Keratinocyte (primary cell): ENCODE measurements at regions not wholly inside any gene's neighbourhood (a gene's known extent, or its start where the extent isn't known, plus 50 kb on each side); places are given as distances from the start of the nearest gene placed in this dataset.

Source experiments
- DNase-seq: peaks from one replicate; pipeline ENCODE4 v3.0.0-alpha.2; 2011; ENCODE audit warnings: low read depth, missing footprints, low spot score
- FAIRE-seq: peaks from 2 replicates; lab custom pipeline; 2011; peaks lifted over from hg19 to GRCh38; lab: Jason Lieb, UNC
- H2AFZ ChIP-seq: 2 replicates; pipeline ENCODE4 v1.6.0; 2012; ENCODE audit warnings: low read length, control low read depth, inconsistent platforms; ENCODE audit not compliant: control insufficient read depth
- H3K27ac ChIP-seq: 2 replicates; pipeline ENCODE4 v1.5.1; 2011; ENCODE audit warnings: low read length; ENCODE audit not compliant: control insufficient read depth, insufficient read depth
- H3K27me3 ChIP-seq: 3 replicates; pipeline ENCODE4 v1.6.0; 2011; ENCODE audit warnings: low read length; ENCODE audit not compliant: control insufficient read depth, insufficient read depth; ENCODE audit errors: extremely low read depth
- H3K36me3 ChIP-seq, 2 experiments: 2 replicates in 1 of 2; 3 replicates in 1 of 2; pipeline ENCODE4 v1.5.1; 2011; ENCODE audit warnings: low read length in 2 of 2, mild to moderate bottlenecking in 1 of 2; ENCODE audit not compliant: control insufficient read depth in 2 of 2, insufficient read depth in 2 of 2; ENCODE audit errors: extremely low read depth in 1 of 2
- H3K4me1 ChIP-seq: 3 replicates; pipeline ENCODE4 v1.5.1; 2011; ENCODE audit warnings: low read length; ENCODE audit not compliant: control insufficient read depth, insufficient read depth; ENCODE audit errors: extremely low read depth
- H3K4me2 ChIP-seq: 3 replicates; pipeline ENCODE4 v1.6.0; 2011; ENCODE audit warnings: low read depth, low read length; ENCODE audit not compliant: control insufficient read depth, insufficient read depth; ENCODE audit errors: extremely low read depth
- H3K4me3 ChIP-seq, 3 experiments: fragments of 200-600 bp in 1 of 3; sonication (generic) in 1 of 3; 2 replicates in 2 of 3; 3 replicates in 1 of 3; pipeline ENCODE4 v1.5.1; 2011 to 2016; ENCODE audit warnings: low read length in 3 of 3, mild to moderate bottlenecking in 3 of 3, control low read depth in 2 of 3, inconsistent platforms in 1 of 3, low read depth in 1 of 3, mixed read lengths in 1 of 3, mixed run types in 1 of 3, moderate library complexity in 1 of 3; ENCODE audit not compliant: control insufficient read depth in 2 of 3, insufficient read depth in 2 of 3; ENCODE audit errors: extremely low read depth in 1 of 3
- H3K79me2 ChIP-seq: 2 replicates; pipeline ENCODE4 v1.6.0; 2012; ENCODE audit warnings: low read length; ENCODE audit not compliant: control insufficient read depth, insufficient read depth
- H3K9ac ChIP-seq: 3 replicates; pipeline ENCODE4 v1.6.0; 2011; ENCODE audit warnings: low read length; ENCODE audit not compliant: control insufficient read depth, insufficient read depth; ENCODE audit errors: extremely low read depth
- H3K9me1 ChIP-seq: 3 replicates; pipeline ENCODE4 v1.6.0; 2011; ENCODE audit warnings: low read length; ENCODE audit not compliant: control insufficient read depth, insufficient read depth; ENCODE audit errors: extremely low read depth
- H3K9me3 ChIP-seq: 2 replicates; pipeline ENCODE4 v1.5.1; 2012; ENCODE audit warnings: low read depth, low read length; ENCODE audit not compliant: control insufficient read depth
- H4K20me1 ChIP-seq: 3 replicates; pipeline ENCODE4 v1.6.0; 2011; ENCODE audit warnings: low read length; ENCODE audit not compliant: control insufficient read depth, insufficient read depth; ENCODE audit errors: extremely low read depth
- CTCF ChIP-seq, 3 experiments: IDR thresholded peaks in 1 of 3; conservative IDR thresholded peaks in 1 of 3; optimal IDR thresholded peaks in 1 of 3; 2 replicates in 2 of 3; 3 replicates in 1 of 3; pipeline versions ENCODE3 to v1.5.1; 2011; ENCODE audit warnings: low read length in 3 of 3, mild to moderate bottlenecking in 3 of 3, moderate library complexity in 2 of 3, control low read depth in 1 of 3, inconsistent platforms in 1 of 3; ENCODE audit not compliant: insufficient read depth in 2 of 3; ENCODE audit errors: extremely low read depth in 1 of 3
- EZH2 ChIP-seq: IDR thresholded peaks from one replicate; pipeline ENCODE4 v1.6.1; 2012; ENCODE audit warnings: inconsistent platforms, mild to moderate bottlenecking, low read length, moderate library complexity
- dilution Hi-C: fragments of 300-500 bp; cut with MboI; formaldehyde crosslinking; loops from one replicate; pipeline ENCODE4 v1.7.0; 2020; ENCODE audit warnings: low sequenced_read_pairs; ENCODE audit not compliant: extremely low pct_ligation_motif_present

- Histone ChIP-seq H3K36me3 (no peaks in the 10 kb centered on the region), H3K4me3 (no peak overlapping the region), H3K27ac (no peak overlapping the region), H4K20me1 (no peaks in the 10 kb centered on the region), H3K9ac (no peak overlapping the region), H3K27me3 (no peaks in the 10 kb centered on the region), H3K4me1 (peaks cover 8% of the 10 kb centered on the region), H3K4me2 (no peak overlapping the region), H3K9me3 (no peaks in the 10 kb centered on the region), H3K9me1 (no peaks in the 10 kb centered on the region), H3K79me2 (no peaks in the 10 kb centered on the region), H2AFZ (no peak overlapping the region)
- TF ChIP-seq EZH2 (no peak), CTCF (optimal IDR thresholded peaks at IDR 0.05 in 1 of 3, IDR thresholded peaks at IDR 0.05 in 1 of 3, conservative IDR thresholded peaks at IDR 0.05 in 1 of 3; ENCODE audit: extremely low read depth in 1 of 3, insufficient read depth in 2 of 3, low read length in 3 of 3) (no peak)
- dilution Hi-C loops, result no loop called here
- DNase-seq (no peak), FAIRE-seq (no peak)
Measured at GRCh38 chr3:152218602-152219001, 50.1 kb upstream of the MBNL1 start.
